A549 (cell line): ENCODE measurements at regions not wholly inside any gene's neighbourhood (a gene's known extent, or its start where the extent isn't known, plus 50 kb on each side); places are given as distances from the start of the nearest gene placed in this dataset.

Source experiments
- ATAC-seq, 2 experiments: fragments of 200-7000 bp in 1 of 2; fragments of >200 bp in 1 of 2; cut with Nextera tagmentation in 1 of 2; cut with Tn5 transposase in 1 of 2; 3 replicates each; pipeline versions ENCODE4 v1.8.0 to v1.9.1; 2018 to 2020; ENCODE audit warnings: mild to moderate bottlenecking in 1 of 2, moderate library complexity in 1 of 2
- CTCF ChIA-PET: fragments of 300-600 bp; sonication (Branson Sonifier 250); formaldehyde crosslinking; extraction: SDS; loops from one replicate; lab custom pipeline; 2021; ENCODE audit warnings: antibody characterized with exemption, inconsistent platforms; lab: Yijun Ruan, JAX
- POLR2A ChIA-PET: fragments of 350-600 bp; formaldehyde crosslinking; extraction: SDS; loops from one replicate; lab custom pipeline; 2021; ENCODE audit warnings: antibody characterized with exemption, inconsistent platforms; lab: Yijun Ruan, JAX
- DNase-seq, 2 experiments: peaks; one replicate each; pipeline versions ENCODE4 v3.0.0 to v3.0.0-alpha.2; 2011 to 2016; ENCODE audit warnings: low read depth in 1 of 2, low spot score in 1 of 2
- FAIRE-seq: peaks from 2 replicates; lab custom pipeline; 2011; peaks lifted over from hg19 to GRCh38; lab: Jason Lieb, UNC
- H3K27ac ChIP-seq, 2 experiments: fragments of >200 bp; sonication (Bioruptor Twin); formaldehyde crosslinking; 3 replicates each; pipeline ENCODE4 v1.5.1; 2016 to 2017
- H3K4me1 ChIP-seq: fragments of >200 bp; sonication (Bioruptor Twin); formaldehyde crosslinking; 3 replicates; pipeline ENCODE4 v1.6.1; 2016
- H3K4me2 ChIP-seq: fragments of >200 bp; sonication (Bioruptor Twin); formaldehyde crosslinking; 3 replicates; pipeline ENCODE4 v1.6.1; 2016
- H3K4me3 ChIP-seq: fragments of >200 bp; sonication (Bioruptor Twin); formaldehyde crosslinking; 3 replicates; pipeline ENCODE4 v1.5.1; 2016
- H3K9me3 ChIP-seq: fragments of >200 bp; sonication (Bioruptor Twin); formaldehyde crosslinking; 3 replicates; pipeline ENCODE4 v1.6.1; 2016
- ATOH8 ChIP-seq: fragments of 250-450 bp; sonication (Bioruptor Pico); IDR thresholded peaks from 2 replicates; pipeline ENCODE4 v1.5.0; 2020; ENCODE audit warnings: low read depth, mild to moderate bottlenecking, moderate library complexity
- BCL3 ChIP-seq: fragments of >200 bp; sonication (Bioruptor Twin); formaldehyde crosslinking; IDR thresholded peaks from 3 replicates; pipeline ENCODE4 v1.6.1; 2016
- CBX8 ChIP-seq: fragments of 200-600 bp; sonication (generic); IDR thresholded peaks from 2 replicates; pipeline ENCODE4 v1.6.1; 2016
- CEBPB ChIP-seq, 2 experiments: fragments of >200 bp in 1 of 2; sonication (Bioruptor Twin) in 1 of 2; formaldehyde crosslinking in 1 of 2; IDR thresholded peaks; 2 replicates each; pipeline ENCODE4 v1.6.1; 2012 to 2016
- CTCF ChIP-seq: fragments of >200 bp; sonication (Bioruptor Twin); formaldehyde crosslinking; IDR thresholded peaks from 3 replicates; pipeline ENCODE4 v1.5.1; 2016
- EHF ChIP-seq: fragments of 250-450 bp; sonication (Bioruptor Pico); IDR thresholded peaks from 2 replicates; pipeline ENCODE4 v1.5.0; 2020; ENCODE audit warnings: mild to moderate bottlenecking
- EHMT2 ChIP-seq: fragments of 200-600 bp; sonication (generic); IDR thresholded peaks from 2 replicates; pipeline ENCODE4 v1.6.1; 2016; ENCODE audit warnings: antibody characterized with exemption, low read depth, mild to moderate bottlenecking, moderate library complexity
- ELK1 ChIP-seq: fragments of 150-350 bp; IDR thresholded peaks from 2 replicates; pipeline ENCODE4 v1.6.1; 2014; ENCODE audit warnings: low read depth, mild to moderate bottlenecking, low read length
- GATA3 ChIP-seq: IDR thresholded peaks from 2 replicates; pipeline ENCODE4 v1.6.1; 2012; ENCODE audit warnings: borderline replicate concordance
- HDAC2 ChIP-seq: fragments of 200-600 bp; sonication (generic); IDR thresholded peaks from 2 replicates; pipeline ENCODE4 v1.6.1; 2016
- HMGXB4 ChIP-seq: fragments of 250-450 bp; sonication (Bioruptor Pico); IDR thresholded peaks from 2 replicates; pipeline ENCODE4 v1.5.0; 2021; ENCODE audit warnings: mild to moderate bottlenecking, moderate library complexity, borderline replicate concordance
- HOXA7 ChIP-seq: fragments of 250-450 bp; sonication (Bioruptor Pico); IDR thresholded peaks from 2 replicates; pipeline ENCODE4 v1.5.0; 2020; ENCODE audit warnings: mild to moderate bottlenecking, moderate library complexity
- HOXB5 ChIP-seq: fragments of 250-450 bp; sonication (Bioruptor Pico); IDR thresholded peaks from 2 replicates; pipeline ENCODE4 v1.5.0; 2020; ENCODE audit warnings: mild to moderate bottlenecking, moderate library complexity
- JUN ChIP-seq, 2 experiments: fragments of >200 bp; sonication (Bioruptor Twin); formaldehyde crosslinking; IDR thresholded peaks; 2 replicates in 1 of 2; 3 replicates in 1 of 2; pipeline ENCODE4 v1.6.1; 2016 to 2017
- KDM1A ChIP-seq: fragments of 200-600 bp; sonication (generic); IDR thresholded peaks from 2 replicates; pipeline ENCODE4 v1.6.1; 2016; ENCODE audit warnings: low read depth, mild to moderate bottlenecking
- MAZ ChIP-seq: fragments of 150-350 bp; IDR thresholded peaks from 2 replicates; pipeline ENCODE4 v1.6.1; 2014; ENCODE audit warnings: antibody characterized with exemption, low read depth, low read length, borderline replicate concordance
- POLR2A ChIP-seq: IDR thresholded peaks from 2 replicates; pipeline ENCODE4 v1.6.1; 2012; ENCODE audit warnings: mild to moderate bottlenecking, low read length
- POLR2AphosphoS2 ChIP-seq: conservative IDR thresholded peaks from 2 replicates; pipeline ENCODE4 v1.6.1; 2012; ENCODE audit warnings: low read length, improper control_type of control experiment, inconsistent platforms
- RAD21 ChIP-seq, 2 experiments: fragments of >200 bp in 1 of 2; sonication (Bioruptor Twin) in 1 of 2; formaldehyde crosslinking in 1 of 2; IDR thresholded peaks in 1 of 2; conservative IDR thresholded peaks in 1 of 2; 2 replicates in 1 of 2; 3 replicates in 1 of 2; pipeline ENCODE4 v1.6.1; 2012 to 2018; ENCODE audit warnings: inconsistent platforms in 1 of 2
- RARB ChIP-seq: fragments of 250-450 bp; sonication (Bioruptor Pico); IDR thresholded peaks from 2 replicates; pipeline ENCODE4 v1.8.0; 2021; ENCODE audit warnings: mild to moderate bottlenecking, moderate library complexity
- RCOR1 ChIP-seq: fragments of 150-350 bp; IDR thresholded peaks from 2 replicates; pipeline ENCODE4 v1.6.1; 2014; ENCODE audit warnings: antibody characterized with exemption, low read length, low read depth
- REST ChIP-seq: fragments of 200-600 bp; sonication (generic); IDR thresholded peaks from 2 replicates; pipeline ENCODE4 v1.6.1; 2016; ENCODE audit warnings: antibody characterized with exemption, mild to moderate bottlenecking, moderate library complexity
- RNF2 ChIP-seq: fragments of 200-600 bp; sonication (generic); IDR thresholded peaks from 2 replicates; pipeline ENCODE4 v1.6.1; 2016; ENCODE audit warnings: low read depth, mild to moderate bottlenecking, antibody characterized with exemption, moderate library complexity, borderline replicate concordance
- TFCP2L1 ChIP-seq: fragments of 250-450 bp; sonication (Bioruptor Pico); IDR thresholded peaks from 2 replicates; pipeline ENCODE4 v1.5.0; 2021; ENCODE audit warnings: mild to moderate bottlenecking
- ZC3H11A ChIP-seq: fragments of 450-650 bp; IDR thresholded peaks from 2 replicates; pipeline ENCODE4 v1.6.1; 2014; ENCODE audit warnings: antibody characterized with exemption, mild to moderate bottlenecking
- ZNF302 ChIP-seq: fragments of 250-450 bp; sonication (Bioruptor Pico); IDR thresholded peaks from 2 replicates; pipeline ENCODE4 v1.9.0; 2021; ENCODE audit warnings: inconsistent platforms, mild to moderate bottlenecking, moderate library complexity
- WGBS: methylation state at CpG from one replicate; pipeline ENCODE4 v1.1.6; 2017; ENCODE audit errors: missing lambda C conversion rate; 5-methylcytosine and 5-hydroxymethylcytosine counted together

GRCh38 chr13:85626603-85627002, 172.6 kb downstream of the SLITRK6 start:
- WGBS: 84% methylated on average over 4 of the region's 4 CpGs
- no peak for FAIRE-seq
- POLR2A ChIA-PET: no interaction called here
- Histone ChIP-seq H3K4me3 (no peak overlapping the region), H3K4me2 (no peak overlapping the region), H3K9me3 (no peaks in the 10 kb centered on the region), H3K27ac (no peak overlapping the region), H3K4me1 (no peaks in the 10 kb centered on the region)
- CTCF ChIA-PET: no interaction called here
- ATAC-seq: no peak
- TF ChIP-seq POLR2A (no peak), ATOH8 (no peak), CBX8 (no peak), ZC3H11A (no peak), RARB (CRISPR knock-in tag) (no peak), ZNF302 (no peak), MAZ (no peak), ELK1 (no peak), CTCF (no peak), REST (no peak), POLR2AphosphoS2 (no peak), BCL3 (no peak), EHMT2 (no peak), HOXB5 (no peak), HDAC2 (no peak), JUN (IDR thresholded peaks at IDR 0.05) (no peak), RAD21 (conservative IDR thresholded peaks at IDR 0.05 in 1 of 2, IDR thresholded peaks at IDR 0.05 in 1 of 2) (no peak)
- DNase-seq: no peak

GRCh38 chr13:85619321-85619720, 179.9 kb downstream of the SLITRK6 start:
- FAIRE-seq: no peak
- no peak overlapping the region for H3K4me2 ChIP-seq
- no peaks in the 10 kb centered on the region for H3K9me3 ChIP-seq
- ATAC-seq: no peak
- WGBS: 88% methylated on average over 2 of the region's 2 CpGs
- ChIA-PET POLR2A (no interaction called here), CTCF (no interaction called here)
- H3K4me3 ChIP-seq: no peak overlapping the region
- H3K27ac ChIP-seq: no peak overlapping the region
- no peak for DNase-seq
- no peaks in the 10 kb centered on the region for H3K4me1 ChIP-seq
- TF ChIP-seq ATOH8 (no peak), GATA3 (no peak), TFCP2L1 (CRISPR knock-in tag) (no peak), RCOR1 (no peak), EHF (CRISPR knock-in tag) (no peak), BCL3 (no peak), KDM1A (no peak), HOXA7 (CRISPR knock-in tag) (no peak), RNF2 (no peak), CEBPB (IDR thresholded peaks at IDR 0.05) (no peak), HMGXB4 (CRISPR knock-in tag) (no peak)
